ENCODE measurements at regions not wholly inside any gene's neighbourhood (a gene's known extent, or its start where the extent isn't known, plus 50 kb on each side); places are given as distances from the start of the nearest gene placed in this dataset.
A peak's percentile ranks its signal among the peaks of the same experiment; 100 is the strongest.

GRCh38 chr12:126770188-126770587 is 1496.8 kb upstream of the TMEM132C start:
- no peak for DNase-seq (ENCODE audit: low spot score)

- DNase-seq (ENCODE audit: low spot score), result peak; percentile 82
Measured at GRCh38 chr12:126772171-126772864, 1494.7 kb upstream of the TMEM132C start.

- DNase-seq (ENCODE audit: low spot score), result no peak
Measured at GRCh38 chr12:126773012-126773411, 1494.0 kb upstream of the TMEM132C start.

GRCh38 chr12:126773491-126773890 is 1493.5 kb upstream of the TMEM132C start:
- no peak for DNase-seq (ENCODE audit: low spot score)

- DNase-seq (ENCODE audit: low spot score), result no peak
Measured at GRCh38 chr12:126776026-126776655, 1490.8 kb upstream of the TMEM132C start.

- no peak for DNase-seq (ENCODE audit: low spot score)
Measured at GRCh38 chr12:126780343-126780742, 1486.6 kb upstream of the TMEM132C start.

GRCh38 chr12:126781593-126781992 is 1485.4 kb upstream of the TMEM132C start:
- DNase-seq (ENCODE audit: low spot score), result no peak

GRCh38 chr12:126782083-126782482 is 1484.9 kb upstream of the TMEM132C start:
- DNase-seq (ENCODE audit: low spot score), result no peak

- peak; percentile 39 for DNase-seq (ENCODE audit: low spot score)
Measured at GRCh38 chr12:126784328-126784921, 1482.5 kb upstream of the TMEM132C start.

- no peak for DNase-seq (ENCODE audit: low spot score)
Measured at GRCh38 chr12:126789963-126790362, 1477.0 kb upstream of the TMEM132C start.

- no peak for DNase-seq (ENCODE audit: low spot score)
Measured at GRCh38 chr12:126791122-126791521, 1475.8 kb upstream of the TMEM132C start.

GRCh38 chr12:126792411-126792810 is 1474.6 kb upstream of the TMEM132C start:
- DNase-seq (ENCODE audit: low spot score), result no peak

GRCh38 chr12:126797525-126797924 is 1469.4 kb upstream of the TMEM132C start:
- no peak for DNase-seq (ENCODE audit: low spot score)

- no peak for DNase-seq (ENCODE audit: low spot score)
Measured at GRCh38 chr12:126798449-126798848, 1468.5 kb upstream of the TMEM132C start.

- DNase-seq (ENCODE audit: low spot score), result no peak
Measured at GRCh38 chr12:126807312-126807865, 1459.6 kb upstream of the TMEM132C start.

GRCh38 chr12:126811391-126811790 is 1455.6 kb upstream of the TMEM132C start:
- no peak for DNase-seq (ENCODE audit: low spot score)

GRCh38 chr12:126819554-126819953 is 1447.4 kb upstream of the TMEM132C start:
- no peak for DNase-seq (ENCODE audit: low spot score)

- no peak for DNase-seq (ENCODE audit: low spot score)
Measured at GRCh38 chr12:126830778-126831680, 1435.9 kb upstream of the TMEM132C start.

GRCh38 chr12:126837697-126838096 is 1429.3 kb upstream of the TMEM132C start:
- DNase-seq (ENCODE audit: low spot score), result no peak

- no peak for DNase-seq (ENCODE audit: low spot score)
Measured at GRCh38 chr12:126843915-126844669, 1422.9 kb upstream of the TMEM132C start.

- DNase-seq (ENCODE audit: low spot score), result no peak
Measured at GRCh38 chr12:126847005-126847629, 1419.9 kb upstream of the TMEM132C start.
